M059J (cell line): ENCODE measurements at regions not wholly inside any gene's neighbourhood (a gene's known extent, or its start where the extent isn't known, plus 50 kb on each side); places are given as distances from the start of the nearest gene placed in this dataset.
"Not testable (repeated sequence)": the region's sequence is repeated elsewhere in the genome, so short reads cannot be mapped to it uniquely, and the experiment has no call there.

Experiments
- DNase-seq: peaks from one replicate; pipeline ENCODE4 v3.0.0-alpha.2; 2012; ENCODE audit warnings: low read depth

DNA sequence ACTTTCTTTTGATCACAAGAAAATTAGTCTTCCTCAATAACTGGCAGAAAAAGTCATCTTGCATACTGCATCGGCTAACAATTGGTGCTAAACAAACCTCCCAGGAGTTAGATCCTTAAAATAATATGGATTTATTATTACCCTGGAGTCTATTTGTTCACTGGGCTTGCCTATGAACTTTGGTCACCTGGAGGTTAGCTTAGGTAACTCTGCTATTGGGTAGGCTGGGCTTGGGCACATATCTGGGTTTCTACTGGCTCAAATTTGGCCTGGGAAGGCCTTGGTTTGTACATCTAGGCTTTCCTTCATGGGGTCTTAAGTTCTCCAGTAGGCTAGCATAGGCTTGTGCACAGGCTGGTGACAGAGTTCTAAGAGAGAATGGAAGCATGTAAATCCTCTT is 279.9 kb downstream of the RASEF start:
- DNase-seq, result no peak

DNA sequence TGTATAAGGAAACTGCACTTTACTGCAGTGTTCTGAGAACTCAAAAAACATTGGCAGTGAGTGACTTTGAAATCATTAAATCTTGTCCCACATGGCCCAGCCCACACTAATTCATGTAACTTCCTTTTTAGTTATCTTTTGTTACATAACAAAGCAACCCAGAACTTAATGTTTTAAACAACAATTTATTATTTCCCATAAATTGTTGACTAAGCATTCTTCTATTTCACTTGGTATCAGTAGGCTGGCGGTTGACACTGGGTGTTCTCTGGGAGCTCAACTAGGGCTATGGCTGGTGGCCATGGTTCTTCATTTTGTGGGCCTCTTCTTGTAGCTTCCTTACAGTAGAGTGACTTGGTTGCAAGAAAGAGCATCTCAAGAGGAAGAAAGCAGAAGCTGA is 278.4 kb downstream of the RASEF start:
- no peak for DNase-seq

DNA sequence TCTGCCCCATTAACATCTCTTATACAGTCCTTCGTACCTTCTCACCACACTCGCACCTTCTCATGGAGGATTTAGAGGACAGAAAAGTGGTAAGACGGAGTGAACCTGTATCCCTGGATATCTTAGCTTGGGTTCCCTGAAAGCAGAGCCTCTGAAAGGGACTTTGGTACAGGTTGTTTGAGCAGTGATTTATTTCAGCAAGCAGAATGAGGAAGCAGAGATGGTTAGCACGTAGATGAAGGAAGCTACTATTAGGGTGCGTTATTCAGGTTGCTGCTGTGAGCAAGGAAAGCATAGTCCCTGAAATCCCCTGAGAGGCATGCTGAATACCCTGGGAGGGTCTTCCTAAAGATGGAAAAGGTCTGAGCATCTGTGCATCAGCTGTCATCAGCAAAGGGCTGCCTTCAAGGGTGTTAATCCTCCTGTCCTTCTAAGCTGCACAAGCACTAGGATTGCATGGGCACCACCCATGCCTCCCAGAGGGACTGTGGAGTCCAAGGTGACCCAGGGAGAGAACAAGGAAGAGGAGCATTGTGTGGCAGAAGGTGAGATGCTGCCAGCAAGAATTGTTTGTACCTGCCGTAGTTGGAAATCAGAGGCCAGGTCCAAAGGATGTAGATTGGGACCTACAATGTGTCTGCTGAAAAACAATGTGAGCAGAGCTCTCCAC is 273.7 kb downstream of the RASEF start:
- DNase-seq, result no peak

DNA sequence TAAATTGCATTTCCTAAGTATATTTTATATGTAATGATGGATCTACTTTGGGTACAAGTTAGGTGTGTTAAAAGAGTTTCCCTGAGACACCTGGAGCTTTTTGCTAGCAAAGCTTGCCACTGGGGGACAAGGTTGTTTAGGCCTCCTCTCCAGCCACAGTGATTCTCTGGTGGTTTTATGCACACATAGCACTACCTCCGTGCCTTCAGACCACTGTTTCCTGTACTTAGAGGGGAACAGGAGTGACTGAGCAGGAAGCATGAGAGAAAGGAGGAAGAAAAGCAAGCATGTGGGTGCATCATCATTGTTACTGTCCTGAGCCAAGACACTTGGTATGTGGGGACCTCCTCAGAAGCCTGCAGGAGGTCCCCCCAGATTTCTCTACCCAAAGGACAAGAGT is 272.1 kb downstream of the RASEF start:
- DNase-seq, result no peak

DNA sequence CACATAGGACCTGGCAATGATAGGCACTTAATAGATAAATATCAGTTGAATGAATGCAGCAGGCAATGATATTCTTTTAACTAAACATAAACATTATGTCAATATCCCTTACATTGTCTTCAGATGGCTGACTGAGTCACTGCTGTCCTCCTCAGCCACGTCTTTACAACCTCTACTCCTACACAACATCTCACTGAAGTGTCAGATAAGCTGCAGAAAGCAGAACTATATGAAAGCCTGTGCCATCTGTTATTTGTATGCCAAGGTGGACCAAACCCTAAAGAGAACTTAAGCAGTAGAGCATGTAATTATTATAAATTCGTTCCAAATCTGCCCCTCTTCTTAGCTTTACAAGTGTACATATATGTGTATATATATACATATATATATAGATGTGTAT is 271.2 kb downstream of the RASEF start:
- no peak for DNase-seq

DNA sequence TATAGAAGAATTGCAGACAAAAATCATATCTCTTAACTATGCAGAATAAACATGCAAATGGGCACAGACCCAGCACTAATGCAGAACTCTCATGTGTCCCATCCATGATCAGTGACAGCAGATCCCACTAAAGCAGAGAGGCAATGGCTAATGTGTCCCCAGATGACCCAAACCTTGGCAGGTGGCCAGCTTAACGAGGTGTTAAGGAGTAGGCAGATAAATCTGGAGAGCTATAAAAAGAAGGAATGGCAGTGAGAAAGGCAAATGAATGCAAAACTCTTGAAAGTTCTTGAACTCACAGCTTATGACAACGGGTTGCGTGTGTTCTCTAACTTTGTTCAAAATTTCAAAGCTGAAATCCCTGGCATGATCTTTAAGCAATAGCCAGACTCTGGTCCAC is 265.4 kb downstream of the RASEF start:
- peak; percentile 24 for DNase-seq

DNA sequence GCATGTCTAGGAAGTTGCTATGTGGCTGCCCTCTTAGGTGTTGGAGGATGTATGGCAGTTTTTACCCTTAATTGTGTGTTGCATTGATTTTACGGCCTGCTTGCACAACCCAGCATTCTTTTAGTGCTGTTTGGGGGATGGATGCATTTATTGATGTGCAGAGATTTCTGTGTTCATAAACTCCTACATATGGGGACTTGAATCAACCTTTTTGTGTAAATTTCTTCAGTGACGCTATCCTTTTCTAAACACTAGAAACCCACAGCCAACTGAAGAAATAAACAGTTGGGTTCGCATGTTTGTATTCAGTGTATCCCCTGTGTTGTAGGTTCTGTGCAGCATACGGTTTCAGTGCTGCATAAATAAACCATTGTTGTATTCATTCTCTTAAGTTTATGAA is 263.7 kb downstream of the RASEF start:
- DNase-seq, result peak; percentile 39

DNA sequence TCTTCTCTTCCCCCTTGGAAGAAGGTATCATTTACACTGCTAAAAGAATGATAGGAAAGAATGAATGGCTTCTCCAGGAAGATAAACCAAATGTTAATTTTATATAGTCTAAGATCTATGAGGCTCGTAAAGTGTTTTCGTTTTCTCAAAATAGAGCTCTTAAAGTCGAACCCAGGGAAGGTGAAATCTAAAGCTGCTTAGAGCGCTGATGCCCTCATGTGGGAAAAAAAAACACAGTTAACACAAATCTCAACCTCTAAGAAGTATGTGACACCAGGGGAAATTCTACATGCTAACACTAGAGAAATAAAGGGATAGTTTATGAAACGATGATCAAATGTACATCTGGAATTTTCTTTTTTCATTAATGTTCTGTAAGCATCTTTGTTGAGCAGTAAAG is 257.9 kb downstream of the RASEF start:
- DNase-seq, result no peak

DNA sequence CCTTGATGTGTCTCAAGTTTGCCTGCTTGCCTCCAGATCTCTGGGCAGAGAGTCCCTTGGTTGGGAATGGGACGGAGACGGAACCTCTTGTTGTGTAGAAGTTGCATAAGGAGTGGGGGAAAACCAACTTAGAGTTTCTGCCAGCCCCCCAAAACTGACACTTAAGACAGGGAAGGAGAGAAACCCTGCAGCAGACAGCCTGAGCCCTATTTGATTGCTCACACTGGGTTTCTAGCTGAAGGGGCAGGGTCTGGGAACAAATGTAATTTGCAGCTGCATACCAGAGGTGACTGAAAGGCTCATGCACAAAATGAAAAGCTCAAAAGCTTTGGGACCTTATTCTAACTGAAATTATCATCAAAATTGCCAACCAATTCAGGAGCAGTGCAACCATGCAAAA is 254.5 kb downstream of the RASEF start:
- DNase-seq, result no peak

DNA sequence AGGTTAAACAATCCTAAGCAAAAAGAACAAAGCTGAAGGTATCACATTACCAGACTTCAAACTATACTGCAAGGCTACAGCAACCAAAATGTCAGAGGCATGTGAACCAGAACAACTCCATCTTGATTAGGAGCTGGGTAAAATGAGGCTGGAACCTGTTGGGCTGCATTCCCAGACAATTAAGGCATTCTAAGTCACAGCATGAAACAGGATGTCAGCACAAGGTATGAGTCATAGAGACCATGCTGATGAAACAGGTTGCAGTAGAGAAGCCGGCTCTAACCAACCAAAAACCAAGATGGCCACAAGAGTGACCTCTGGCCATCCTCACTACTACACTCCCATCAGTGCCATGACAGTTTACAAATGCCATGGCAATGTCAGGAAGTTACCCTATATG is 252.0 kb downstream of the RASEF start:
- peak; percentile 91 for DNase-seq

DNA sequence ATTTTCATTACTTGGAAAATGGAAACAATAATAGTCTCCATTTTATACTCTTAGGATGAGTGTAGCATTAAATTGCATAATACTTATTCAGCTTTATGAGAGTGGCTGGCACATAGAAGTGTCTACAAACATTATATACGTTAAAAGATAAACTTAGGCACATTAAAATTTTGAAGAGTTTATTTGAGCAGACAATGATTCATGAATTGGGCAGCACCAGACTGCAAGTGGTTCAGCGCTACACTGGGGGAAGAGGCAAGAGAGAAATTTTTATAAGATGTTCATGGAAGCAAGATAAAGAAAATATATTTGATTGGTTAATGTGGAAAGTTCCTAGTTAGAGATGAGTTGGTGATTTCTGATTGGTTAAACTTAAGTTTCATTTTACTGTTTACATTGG is 243.7 kb downstream of the RASEF start:
- DNase-seq, result no peak

DNA sequence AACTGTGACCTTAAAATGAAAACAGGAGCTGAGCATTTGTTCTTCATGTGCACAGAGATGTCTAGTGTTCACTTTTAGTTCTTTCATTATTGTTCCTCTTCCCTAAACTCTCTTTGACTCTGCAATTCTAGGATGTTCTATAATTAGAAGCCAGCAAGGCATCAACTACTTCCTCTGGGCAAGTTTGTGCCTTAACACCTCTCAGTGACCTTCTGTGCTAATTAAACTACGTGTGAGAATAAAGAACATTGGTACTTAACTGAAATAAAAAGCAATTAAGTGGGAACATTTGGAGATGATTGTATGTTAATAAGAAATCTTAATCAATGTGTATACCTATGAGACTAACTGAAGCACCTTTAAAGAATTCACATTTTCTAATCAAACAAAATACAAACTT is 242.8 kb downstream of the RASEF start:
- DNase-seq, result no peak

DNA sequence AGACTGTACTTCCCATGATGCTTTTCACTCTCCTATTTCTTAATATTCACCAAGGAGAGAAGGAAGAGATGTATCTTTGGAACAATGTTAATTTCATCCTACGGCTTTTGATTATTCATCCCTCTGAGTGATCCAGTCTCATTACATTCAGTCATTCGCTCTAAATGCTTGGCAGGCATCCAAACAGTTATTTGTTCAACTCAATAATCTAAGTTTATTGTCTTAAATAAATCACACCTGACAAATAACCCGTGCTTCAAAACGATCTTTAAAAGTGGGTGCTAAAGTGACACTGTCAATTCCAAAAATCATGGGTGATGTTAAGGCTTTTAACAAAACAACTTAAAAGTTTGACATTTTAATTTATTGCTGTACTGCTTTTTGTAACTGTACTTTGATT is 233.1 kb downstream of the RASEF start:
- no peak for DNase-seq

DNA sequence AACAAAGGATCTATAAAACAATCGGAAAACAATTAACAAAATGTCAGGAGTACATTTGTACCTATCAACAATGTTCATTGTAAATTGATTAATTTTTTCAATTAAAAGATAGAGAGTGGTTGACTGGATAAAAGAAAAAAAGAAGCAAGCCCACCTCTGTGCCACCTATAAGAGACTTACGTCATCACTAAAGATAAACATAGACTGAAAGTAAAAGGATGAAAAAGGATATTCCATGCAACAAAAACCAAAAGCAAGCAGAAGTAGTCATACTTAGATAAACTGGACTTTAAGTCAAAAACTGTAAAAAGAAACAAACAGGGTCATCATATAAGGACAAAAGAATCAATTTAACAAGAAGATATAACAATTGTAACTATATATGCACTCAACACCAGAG is 197.4 kb downstream of the RASEF start:
- no peak for DNase-seq

DNA sequence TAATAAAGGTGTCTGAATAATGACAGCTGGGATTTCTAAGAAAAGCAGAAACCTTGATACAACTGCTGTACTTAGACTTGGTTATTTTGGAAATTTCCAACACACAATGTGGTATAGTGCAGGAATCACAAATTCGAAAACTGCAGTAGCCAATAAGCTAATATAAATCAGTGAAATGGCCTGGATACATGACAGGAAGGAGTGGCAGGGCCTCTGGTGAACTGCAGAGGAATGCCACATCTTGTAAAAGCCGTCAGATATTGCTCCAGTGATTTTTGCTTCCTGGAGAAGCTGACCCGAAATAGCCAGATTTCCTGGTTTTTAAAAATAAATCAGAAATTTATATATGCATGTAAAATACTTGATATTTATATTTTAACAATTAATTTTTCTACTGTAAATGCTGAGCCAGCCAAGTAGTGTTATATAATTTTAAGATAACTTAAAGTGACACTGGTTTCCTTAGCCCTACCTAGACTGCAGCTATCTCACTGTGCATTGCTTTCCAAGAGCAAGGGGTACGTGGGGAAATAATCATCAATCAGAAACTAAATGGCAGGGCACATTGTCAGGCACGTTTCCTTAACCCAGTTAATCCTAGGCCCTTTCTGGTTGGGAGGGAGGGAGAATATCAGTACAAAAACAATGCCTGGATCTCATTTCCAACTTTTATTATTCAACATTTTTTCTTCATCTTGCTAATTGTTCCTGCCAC is 182.4 kb downstream of the RASEF start:
- DNase-seq, result peak; percentile 9

DNA sequence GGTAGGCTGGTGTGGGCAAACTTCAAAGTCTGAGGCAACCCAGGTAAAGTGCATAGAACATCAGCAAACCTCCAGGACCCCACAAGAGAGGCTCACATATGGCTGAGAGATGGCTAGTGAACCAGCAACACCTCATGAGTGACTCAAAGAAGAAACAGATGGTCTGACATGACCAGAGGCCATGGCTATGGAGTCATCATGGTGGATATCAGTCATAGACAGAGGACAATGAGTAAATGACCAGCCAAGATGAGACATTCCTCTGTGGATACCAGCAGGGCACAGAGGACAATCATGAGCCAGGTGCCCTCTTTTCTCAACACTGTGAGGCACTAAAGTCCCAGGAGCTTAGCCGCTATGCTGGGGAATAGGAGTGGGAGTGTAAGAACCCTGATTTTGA is 180.8 kb downstream of the RASEF start:
- peak; percentile 78 for DNase-seq

DNA sequence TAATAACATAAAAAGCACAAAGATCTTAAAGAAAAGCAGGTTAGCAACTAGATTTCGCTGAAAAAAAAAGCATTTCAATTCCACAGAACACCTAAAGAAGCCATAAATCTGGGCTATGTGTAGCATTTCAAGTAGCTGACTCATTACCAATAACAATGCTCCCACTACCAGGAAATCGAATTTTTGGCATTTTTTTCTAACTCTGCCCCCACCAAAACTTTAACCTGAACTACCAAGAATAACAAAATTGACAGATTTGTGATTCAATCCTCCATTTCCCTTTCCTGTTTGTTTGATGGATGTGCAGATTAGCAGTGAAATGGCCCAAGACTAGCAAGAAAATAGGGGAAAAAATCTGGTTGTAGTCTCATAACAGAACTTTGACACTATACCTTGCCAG is 180.2 kb downstream of the RASEF start:
- peak; percentile 62 for DNase-seq

DNA sequence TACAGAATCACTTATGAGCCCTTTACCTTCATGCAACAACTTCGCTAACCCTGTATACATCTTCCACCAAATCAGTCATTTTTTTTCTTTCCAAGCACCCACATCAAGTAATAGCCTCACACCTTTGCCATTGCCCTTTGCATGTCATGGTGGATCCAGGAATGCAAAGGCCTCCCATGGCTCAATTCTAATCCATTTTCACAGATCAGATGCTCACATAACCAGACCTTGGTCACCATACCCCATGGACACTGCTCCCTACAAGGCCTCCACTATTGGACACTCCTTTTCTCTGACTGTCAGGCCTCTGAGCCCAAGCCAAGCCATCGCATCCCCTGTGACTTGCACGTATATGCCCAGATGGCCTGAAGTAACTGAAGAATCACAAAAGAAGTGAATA is 179.5 kb downstream of the RASEF start:
- DNase-seq, result no peak

DNA sequence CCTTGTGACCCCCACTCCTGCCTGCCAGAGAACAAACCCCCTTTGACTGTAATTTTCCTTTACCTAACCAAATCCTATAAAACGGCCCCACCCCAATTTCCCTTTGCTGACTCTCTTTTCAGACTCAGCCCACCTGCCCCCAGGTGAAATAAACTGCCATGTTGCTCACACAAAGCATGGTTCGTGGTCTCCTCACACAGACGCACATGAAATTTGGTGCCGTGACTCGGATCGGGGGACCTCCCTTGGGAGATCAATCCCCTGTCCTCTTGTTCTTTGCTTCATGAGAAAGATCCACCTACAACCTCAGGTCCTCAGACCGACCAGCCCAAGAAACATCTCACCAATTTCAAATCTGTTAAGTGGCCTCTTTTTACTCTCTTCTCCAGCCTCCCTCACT is 179.0 kb downstream of the RASEF start:
- DNase-seq, result not testable (repeated sequence)

DNA sequence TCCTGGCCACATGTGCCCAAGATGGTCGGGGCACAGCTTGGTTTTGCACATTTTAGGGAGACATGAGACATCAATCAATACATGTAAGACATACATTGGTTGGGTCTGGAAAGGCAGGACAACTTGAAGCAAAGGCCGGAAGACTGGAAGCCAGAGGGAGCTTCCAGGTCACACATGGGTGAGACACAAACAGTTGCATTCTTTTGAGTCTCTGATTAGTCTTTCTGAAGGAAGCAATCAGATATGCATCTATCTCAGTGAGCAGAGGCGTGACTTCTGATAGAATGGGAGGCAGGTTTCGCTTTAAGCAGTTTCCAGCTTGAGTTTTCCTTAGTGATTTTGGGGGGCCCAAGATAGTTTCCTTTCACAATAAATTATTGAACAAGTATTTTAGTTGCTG is 172.5 kb downstream of the RASEF start:
- DNase-seq, result no peak

DNA sequence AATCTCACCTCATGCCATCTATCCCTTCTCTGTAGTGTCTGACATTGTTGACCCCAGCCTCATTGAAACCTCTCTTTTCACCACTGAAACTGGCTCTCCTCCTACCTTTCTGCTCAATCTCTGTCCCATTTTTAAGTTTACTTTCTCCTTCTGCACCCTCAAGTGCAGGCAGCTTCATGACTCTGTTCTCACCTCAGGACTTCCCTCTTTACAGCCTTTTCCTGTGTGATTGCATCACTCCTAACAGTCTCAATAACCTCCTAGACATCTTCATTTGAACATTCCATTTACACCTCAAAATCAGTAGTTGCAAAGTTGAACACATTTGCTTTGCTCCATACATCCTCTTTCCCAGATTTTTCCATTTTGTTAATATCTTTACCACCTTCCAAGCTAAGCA is 172.1 kb downstream of the RASEF start:
- no peak for DNase-seq

DNA sequence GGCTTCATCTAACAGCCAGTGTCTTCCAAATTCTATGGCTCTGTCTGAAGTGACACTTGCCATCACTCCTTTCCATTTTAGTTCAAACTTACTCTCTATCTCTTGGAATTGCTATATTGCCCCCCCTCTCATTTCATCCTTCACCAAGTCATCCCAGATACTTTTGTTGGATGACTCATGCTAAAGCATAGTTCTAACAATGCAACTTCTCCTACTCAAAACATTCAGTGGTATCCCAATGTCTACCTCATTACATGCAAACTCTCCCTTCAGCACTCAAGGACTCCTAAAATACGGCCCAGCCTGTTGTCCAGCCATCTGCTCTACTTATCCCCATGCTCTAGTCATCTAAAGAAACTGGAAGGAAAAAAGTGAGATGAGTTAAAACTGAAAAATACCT is 171.6 kb downstream of the RASEF start:
- DNase-seq, result peak; percentile 27

DNA sequence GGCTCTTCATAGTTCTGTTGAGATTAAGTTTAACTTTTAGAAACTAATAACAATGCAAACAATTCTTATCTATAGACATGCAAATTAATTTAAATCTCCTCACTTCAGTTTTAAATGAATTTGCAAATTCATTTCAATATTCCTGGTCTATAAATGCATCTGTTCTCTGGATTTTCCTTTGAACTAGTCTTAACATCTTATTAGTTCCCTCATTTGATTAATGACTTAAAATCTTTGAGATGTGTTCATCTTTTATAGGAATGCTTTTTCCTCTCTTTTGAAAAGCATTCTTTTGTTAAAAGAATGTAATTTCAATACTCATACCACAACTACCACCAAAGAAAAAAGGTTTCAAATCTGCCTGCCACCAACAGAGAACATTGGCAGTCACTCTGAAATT is 169.4 kb downstream of the RASEF start:
- no peak for DNase-seq

DNA sequence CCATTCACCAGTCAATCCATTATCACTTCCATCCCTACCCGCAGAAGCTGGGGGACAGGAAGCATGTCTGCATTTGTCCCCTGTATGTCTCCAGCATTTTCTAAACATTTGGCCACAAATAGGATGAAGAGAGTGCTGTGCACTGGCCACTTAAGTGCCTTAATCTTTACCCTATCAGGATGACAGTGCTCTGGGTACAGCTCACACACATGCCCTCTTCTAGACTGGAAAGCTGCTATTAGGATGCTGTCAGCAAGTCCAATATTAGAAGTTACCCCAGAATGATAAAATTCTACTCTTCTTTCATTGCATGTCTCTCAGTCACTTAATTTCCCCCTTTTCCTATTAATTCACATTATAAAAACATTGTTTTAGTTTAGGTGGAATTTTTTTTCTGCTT is 168.4 kb downstream of the RASEF start:
- DNase-seq, result no peak
